ENCODE measurements at regions not wholly inside any gene's neighbourhood (a gene's known extent, or its start where the extent isn't known, plus 50 kb on each side); places are given as distances from the start of the nearest gene placed in this dataset.

- DNase-seq (ENCODE audit: low read depth), result no peak
Observed at GRCh38 chr11:106216281-106216680, 138.8 kb downstream of the AASDHPPT start.

- DNase-seq (ENCODE audit: low read depth), result peak; percentile 3
Observed at GRCh38 chr11:106217456-106217855, 140.0 kb downstream of the AASDHPPT start.

GRCh38 chr11:106218106-106218505, 140.6 kb downstream of the AASDHPPT start:
- DNase-seq (ENCODE audit: low read depth), result no peak

GRCh38 chr11:106222626-106223025, 145.2 kb downstream of the AASDHPPT start:
- DNase-seq (ENCODE audit: low read depth), result no peak

GRCh38 chr11:106224172-106224571, 146.7 kb downstream of the AASDHPPT start:
- no peak for DNase-seq (ENCODE audit: low read depth)

- no peak for DNase-seq (ENCODE audit: low read depth)
Observed at GRCh38 chr11:106228996-106229395, 151.5 kb downstream of the AASDHPPT start.

- DNase-seq (ENCODE audit: low read depth), result peak; percentile 13
Observed at GRCh38 chr11:106231591-106231990, 154.1 kb downstream of the AASDHPPT start.

- DNase-seq (ENCODE audit: low read depth), result no peak
Observed at GRCh38 chr11:106233191-106233590, 155.7 kb downstream of the AASDHPPT start.

GRCh38 chr11:106234794-106235193, 157.3 kb downstream of the AASDHPPT start:
- DNase-seq (ENCODE audit: low read depth), result no peak

- no peak for DNase-seq (ENCODE audit: low read depth)
Observed at GRCh38 chr11:106236295-106236694, 158.8 kb downstream of the AASDHPPT start.

GRCh38 chr11:106238704-106239360, 161.4 kb downstream of the AASDHPPT start:
- no peak for DNase-seq (ENCODE audit: low read depth)

GRCh38 chr11:106241601-106242257, 164.3 kb downstream of the AASDHPPT start:
- DNase-seq (ENCODE audit: low read depth), result no peak

- DNase-seq (ENCODE audit: low read depth), result peak; percentile 5
Observed at GRCh38 chr11:106242718-106243415, 165.4 kb downstream of the AASDHPPT start.

GRCh38 chr11:106246495-106246894, 169.0 kb downstream of the AASDHPPT start:
- no peak for DNase-seq (ENCODE audit: low read depth)

GRCh38 chr11:106249617-106250239, 172.3 kb downstream of the AASDHPPT start:
- no peak for DNase-seq (ENCODE audit: low read depth)

GRCh38 chr11:106262852-106263251, 185.4 kb downstream of the AASDHPPT start:
- DNase-seq (ENCODE audit: low read depth), result no peak

- DNase-seq (ENCODE audit: low read depth), result no peak
Observed at GRCh38 chr11:106263527-106263926, 186.1 kb downstream of the AASDHPPT start.

GRCh38 chr11:106271086-106271485, 193.6 kb downstream of the AASDHPPT start:
- no peak for DNase-seq (ENCODE audit: low read depth)

- DNase-seq (ENCODE audit: low read depth), result no peak
Observed at GRCh38 chr11:106271686-106272085, 194.2 kb downstream of the AASDHPPT start.

GRCh38 chr11:106275151-106275550, 197.7 kb downstream of the AASDHPPT start:
- DNase-seq (ENCODE audit: low read depth), result no peak

- DNase-seq (ENCODE audit: low read depth), result no peak
Observed at GRCh38 chr11:106276126-106276525, 198.7 kb downstream of the AASDHPPT start.

GRCh38 chr11:106276859-106277436, 199.5 kb downstream of the AASDHPPT start:
- no peak for DNase-seq (ENCODE audit: low read depth)

All from GM04503 (cell line).